Thyroid gland (tissue), 4 donors: ENCODE measurements at regions not wholly inside any gene's neighbourhood (a gene's known extent, or its start where the extent isn't known, plus 50 kb on each side); places are given as distances from the start of the nearest gene placed in this dataset.

ENCODE experiments used
- POLR2A ChIP-seq, 2 donors: fragments of 450-650 bp; IDR thresholded peaks; one replicate each; pipeline ENCODE4 v1.6.1; 2017; ENCODE audit warnings: antibody characterized with exemption in 2 of 2, mild to moderate bottlenecking in 2 of 2, moderate library complexity in 1 of 2
- TF ChIP-seq, protein P1 (sequence below), 6 experiments: fragments of 200-600 bp in 3 of 6; fragments of 450-650 bp in 3 of 6; sonication (generic) in 3 of 6; IDR thresholded peaks; one replicate each; pipeline ENCODE4 v1.5.1; 2016 to 2019; ENCODE audit warnings: antibody characterized with exemption in 6 of 6, mild to moderate bottlenecking in 2 of 6, inconsistent platforms in 1 of 6, moderate library complexity in 1 of 6

DNA sequence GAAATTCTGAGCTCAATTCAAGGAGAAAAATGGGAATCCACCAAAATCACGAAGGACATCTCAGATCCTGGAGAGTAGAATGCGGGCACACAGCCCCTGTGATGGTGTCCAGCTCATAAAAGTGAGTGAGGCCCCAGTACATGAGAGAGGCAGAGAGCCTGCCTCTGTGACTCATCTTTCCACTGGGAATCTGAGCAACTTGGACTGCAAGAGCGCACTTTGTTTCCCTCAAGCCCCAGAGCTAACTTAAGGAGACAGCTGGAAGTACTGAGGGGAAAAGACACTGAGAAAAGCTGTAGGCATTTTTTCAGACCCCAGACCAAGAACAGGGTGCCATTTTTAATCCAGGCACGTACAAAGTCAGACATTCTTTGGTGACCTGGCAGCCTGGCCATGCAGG, 273.7 kb downstream of the C11orf87 start:
- TF ChIP-seq, protein P1, sequence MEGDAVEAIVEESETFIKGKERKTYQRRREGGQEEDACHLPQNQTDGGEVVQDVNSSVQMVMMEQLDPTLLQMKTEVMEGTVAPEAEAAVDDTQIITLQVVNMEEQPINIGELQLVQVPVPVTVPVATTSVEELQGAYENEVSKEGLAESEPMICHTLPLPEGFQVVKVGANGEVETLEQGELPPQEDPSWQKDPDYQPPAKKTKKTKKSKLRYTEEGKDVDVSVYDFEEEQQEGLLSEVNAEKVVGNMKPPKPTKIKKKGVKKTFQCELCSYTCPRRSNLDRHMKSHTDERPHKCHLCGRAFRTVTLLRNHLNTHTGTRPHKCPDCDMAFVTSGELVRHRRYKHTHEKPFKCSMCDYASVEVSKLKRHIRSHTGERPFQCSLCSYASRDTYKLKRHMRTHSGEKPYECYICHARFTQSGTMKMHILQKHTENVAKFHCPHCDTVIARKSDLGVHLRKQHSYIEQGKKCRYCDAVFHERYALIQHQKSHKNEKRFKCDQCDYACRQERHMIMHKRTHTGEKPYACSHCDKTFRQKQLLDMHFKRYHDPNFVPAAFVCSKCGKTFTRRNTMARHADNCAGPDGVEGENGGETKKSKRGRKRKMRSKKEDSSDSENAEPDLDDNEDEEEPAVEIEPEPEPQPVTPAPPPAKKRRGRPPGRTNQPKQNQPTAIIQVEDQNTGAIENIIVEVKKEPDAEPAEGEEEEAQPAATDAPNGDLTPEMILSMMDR (IDR thresholded peaks at IDR 0.05), result no peak
- no peak for TF ChIP-seq POLR2A (IDR thresholded peaks at IDR 0.05)
